ENCODE measurements at regions not wholly inside any gene's neighbourhood (a gene's known extent, or its start where the extent isn't known, plus 50 kb on each side); places are given as distances from the start of the nearest gene placed in this dataset.

DNA sequence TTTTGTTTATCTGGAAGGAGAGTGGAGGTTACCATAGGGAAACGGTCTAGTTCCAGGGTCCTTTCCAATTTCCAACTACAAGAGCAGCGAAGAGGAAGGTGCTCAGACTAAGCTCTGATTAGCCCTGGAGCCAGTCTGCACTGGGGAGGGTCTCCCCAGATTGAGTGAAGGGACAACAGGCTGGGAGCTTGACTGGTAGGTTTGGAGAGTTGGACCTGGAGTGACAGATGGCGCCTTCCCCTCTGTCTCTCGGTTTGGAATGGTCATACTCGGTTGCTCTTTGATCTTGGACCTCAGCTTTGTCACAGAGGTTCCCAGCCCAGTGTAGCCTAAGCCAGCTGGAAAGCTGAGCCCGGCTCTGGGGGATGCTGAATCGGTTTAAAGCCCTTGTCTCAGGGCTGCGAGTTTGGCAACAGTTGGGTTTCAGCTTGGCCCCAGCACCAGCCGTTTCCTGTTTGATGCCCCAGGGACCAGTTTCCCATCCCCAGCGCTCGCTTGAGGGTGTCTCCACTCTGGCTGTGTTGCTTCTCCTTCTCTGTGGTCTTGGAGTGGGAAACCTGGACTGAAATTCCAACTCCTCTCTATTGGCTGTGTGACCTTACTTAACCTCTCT, 53.1 kb upstream of the ULK4 start (continued):
- TF ChIP-seq, protein P1, sequence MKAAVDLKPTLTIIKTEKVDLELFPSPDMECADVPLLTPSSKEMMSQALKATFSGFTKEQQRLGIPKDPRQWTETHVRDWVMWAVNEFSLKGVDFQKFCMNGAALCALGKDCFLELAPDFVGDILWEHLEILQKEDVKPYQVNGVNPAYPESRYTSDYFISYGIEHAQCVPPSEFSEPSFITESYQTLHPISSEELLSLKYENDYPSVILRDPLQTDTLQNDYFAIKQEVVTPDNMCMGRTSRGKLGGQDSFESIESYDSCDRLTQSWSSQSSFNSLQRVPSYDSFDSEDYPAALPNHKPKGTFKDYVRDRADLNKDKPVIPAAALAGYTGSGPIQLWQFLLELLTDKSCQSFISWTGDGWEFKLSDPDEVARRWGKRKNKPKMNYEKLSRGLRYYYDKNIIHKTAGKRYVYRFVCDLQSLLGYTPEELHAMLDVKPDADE (IDR thresholded peaks at IDR 0.05), result no peak
- TF ChIP-seq, protein P2, sequence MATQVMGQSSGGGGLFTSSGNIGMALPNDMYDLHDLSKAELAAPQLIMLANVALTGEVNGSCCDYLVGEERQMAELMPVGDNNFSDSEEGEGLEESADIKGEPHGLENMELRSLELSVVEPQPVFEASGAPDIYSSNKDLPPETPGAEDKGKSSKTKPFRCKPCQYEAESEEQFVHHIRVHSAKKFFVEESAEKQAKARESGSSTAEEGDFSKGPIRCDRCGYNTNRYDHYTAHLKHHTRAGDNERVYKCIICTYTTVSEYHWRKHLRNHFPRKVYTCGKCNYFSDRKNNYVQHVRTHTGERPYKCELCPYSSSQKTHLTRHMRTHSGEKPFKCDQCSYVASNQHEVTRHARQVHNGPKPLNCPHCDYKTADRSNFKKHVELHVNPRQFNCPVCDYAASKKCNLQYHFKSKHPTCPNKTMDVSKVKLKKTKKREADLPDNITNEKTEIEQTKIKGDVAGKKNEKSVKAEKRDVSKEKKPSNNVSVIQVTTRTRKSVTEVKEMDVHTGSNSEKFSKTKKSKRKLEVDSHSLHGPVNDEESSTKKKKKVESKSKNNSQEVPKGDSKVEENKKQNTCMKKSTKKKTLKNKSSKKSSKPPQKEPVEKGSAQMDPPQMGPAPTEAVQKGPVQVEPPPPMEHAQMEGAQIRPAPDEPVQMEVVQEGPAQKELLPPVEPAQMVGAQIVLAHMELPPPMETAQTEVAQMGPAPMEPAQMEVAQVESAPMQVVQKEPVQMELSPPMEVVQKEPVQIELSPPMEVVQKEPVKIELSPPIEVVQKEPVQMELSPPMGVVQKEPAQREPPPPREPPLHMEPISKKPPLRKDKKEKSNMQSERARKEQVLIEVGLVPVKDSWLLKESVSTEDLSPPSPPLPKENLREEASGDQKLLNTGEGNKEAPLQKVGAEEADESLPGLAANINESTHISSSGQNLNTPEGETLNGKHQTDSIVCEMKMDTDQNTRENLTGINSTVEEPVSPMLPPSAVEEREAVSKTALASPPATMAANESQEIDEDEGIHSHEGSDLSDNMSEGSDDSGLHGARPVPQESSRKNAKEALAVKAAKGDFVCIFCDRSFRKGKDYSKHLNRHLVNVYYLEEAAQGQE (IDR thresholded peaks at IDR 0.05; ENCODE audit: unreplicated experiment), result no peak
- TF ChIP-seq EZH2phosphoT487 (IDR thresholded peaks at IDR 0.05; ENCODE audit: unreplicated experiment), result no peak
- no peak for TF ChIP-seq EZH2 (IDR thresholded peaks at IDR 0.05; ENCODE audit: low read depth, unreplicated experiment)
- no peak for TF ChIP-seq NANOG (IDR thresholded peaks at IDR 0.05; ENCODE audit: borderline replicate concordance)

GRCh38 chr3:42014458-42014920, 52.6 kb upstream of the ULK4 start:
- Histone ChIP-seq H4K20me1 (replicated peaks; ENCODE audit: insufficient read depth) (no peaks in the 10 kb centered on the region; the same call in 1 of the 2 replicates), H3K4me1 (ENCODE audit: insufficient read depth) (peaks cover 22% of the 10 kb centered on the region), H3K4me2 (peak overlapping the region; percentile 93), H3K4me3 (peak overlapping the region; percentile 83), H3F3A (replicated peaks; ENCODE audit: low read depth) (no peaks in the 10 kb centered on the region; the same call in 1 of the 2 replicates), H2AFZ (0 out of 2 replicates have a peak overlapping the region, but pooled peaks have one; percentile 69), H3K36me3 (ENCODE audit: insufficient read depth) (no peaks in the 10 kb centered on the region), H3K9me2 (ENCODE audit: insufficient read depth) (no peaks in the 10 kb centered on the region), H3K27me3 (ENCODE audit: insufficient read depth) (peaks cover 24% of the 10 kb centered on the region), H3K27ac (ENCODE audit: low read depth) (no peak overlapping the region), H3K79me2 (replicated peaks; ENCODE audit: insufficient read depth) (peaks cover 56% of the 10 kb centered on the region)
- ATAC-seq (peak; percentile 11), DNase-seq (ENCODE audit: low spot score) (no peak)
- Mint-ChIP-seq H3K9me3 (no peaks in the 10 kb centered on the region; the same call in 2 of the 3 replicates), H3K36me3 (ENCODE audit: low read depth) (no peaks in the 10 kb centered on the region; the same call in 2 of the 3 replicates), H3K27me3 (ENCODE audit: insufficient read depth, low read depth, poor library complexity) (peaks cover 10% of the 10 kb centered on the region), H3K4me1 (peaks cover 19% of the 10 kb centered on the region), H3K4me3 (peak overlapping the region; percentile 81), H3K27ac (no peak overlapping the region)
- TF ChIP-seq, protein P2 (IDR thresholded peaks at IDR 0.05; ENCODE audit: unreplicated experiment), result no peak
- peak; percentile 6 for TF ChIP-seq EZH2 (IDR thresholded peaks at IDR 0.05; ENCODE audit: low read depth, unreplicated experiment)
